HEK293T (cell line): ENCODE measurements at regions not wholly inside any gene's neighbourhood (a gene's known extent, or its start where the extent isn't known, plus 50 kb on each side); places are given as distances from the start of the nearest gene placed in this dataset.

ENCODE experiments used
- ARNT ChIP-seq: fragments of 450-650 bp; IDR thresholded peaks from 2 replicates; pipeline ENCODE4 v1.6.1; 2017; ENCODE audit warnings: mild to moderate bottlenecking
- BHLHE40 ChIP-seq: fragments of 450-650 bp; IDR thresholded peaks from 2 replicates; pipeline ENCODE4 v1.6.1; 2016; ENCODE audit warnings: mild to moderate bottlenecking, moderate library complexity, borderline replicate concordance
- ELF4 ChIP-seq: fragments of 450-650 bp; IDR thresholded peaks from 2 replicates; pipeline ENCODE4 v1.6.1; 2017; ENCODE audit warnings: antibody characterized with exemption
- FOXA1 ChIP-seq: fragments of 450-650 bp; IDR thresholded peaks from 2 replicates; pipeline ENCODE4 v1.6.1; 2016; ENCODE audit warnings: mild to moderate bottlenecking
- FOXK2 ChIP-seq: fragments of 450-650 bp; IDR thresholded peaks from 2 replicates; pipeline ENCODE4 v1.6.1; 2016; ENCODE audit warnings: mild to moderate bottlenecking
- FOXM1 ChIP-seq: fragments of 450-650 bp; IDR thresholded peaks from 2 replicates; pipeline ENCODE4 v1.6.1; 2017; ENCODE audit warnings: mild to moderate bottlenecking, borderline replicate concordance
- NFRKB ChIP-seq: fragments of 450-650 bp; IDR thresholded peaks from 2 replicates; pipeline ENCODE4 v1.6.1; 2016; ENCODE audit warnings: mild to moderate bottlenecking, moderate library complexity
- SP1 ChIP-seq: fragments of 450-650 bp; IDR thresholded peaks from 2 replicates; pipeline ENCODE4 v1.6.1; 2017
- SUZ12 ChIP-seq: fragments of 450-650 bp; IDR thresholded peaks from 2 replicates; pipeline ENCODE4 v1.6.1; 2016; ENCODE audit warnings: mild to moderate bottlenecking
- TARDBP ChIP-seq: fragments of 450-650 bp; IDR thresholded peaks from 2 replicates; pipeline ENCODE4 v1.6.1; 2016

- no peak for TF ChIP-seq FOXM1
- no peak for TF ChIP-seq SP1
- no peak for TF ChIP-seq SUZ12
- TF ChIP-seq FOXA1 = no peak
- no peak for TF ChIP-seq ARNT
- no peak for TF ChIP-seq NFRKB
- TF ChIP-seq ELF4 = no peak
- TF ChIP-seq FOXK2 = no peak
- TF ChIP-seq TARDBP = no peak
- no peak for TF ChIP-seq BHLHE40
Measured at GRCh38 chr16:86877835-86878234, 299.5 kb downstream of the FOXL1 start.
